Activated T-helper 17 cell treated with anti-CD3 and anti-CD28 coated beads, Interleukin-2, amount 50 U/mL, for 72 hours (primary cell): ENCODE measurements at regions not wholly inside any gene's neighbourhood (a gene's known extent, or its start where the extent isn't known, plus 50 kb on each side); places are given as distances from the start of the nearest gene placed in this dataset.

Experiments
- ATAC-seq: fragments of 150-1000 bp; cut with Tn5 transposase; replicated peaks from 2 replicates; pipeline ENCODE4 v1.10.0; 2021; ENCODE audit warnings: mild to moderate bottlenecking, moderate library complexity
- H3K27ac Mint-ChIP-seq: one replicate; pipeline ENCODE4 v1.8.0; 2022; ENCODE audit warnings: mixed read lengths
- H3K27me3 Mint-ChIP-seq: one replicate; pipeline ENCODE4 v1.8.0; 2022; ENCODE audit warnings: mixed read lengths
- H3K36me3 Mint-ChIP-seq: one replicate; pipeline ENCODE4 v1.8.0; 2022; ENCODE audit warnings: low read depth, mild to moderate bottlenecking, mixed read lengths
- H3K4me1 Mint-ChIP-seq: one replicate; pipeline ENCODE4 v1.8.0; 2022; ENCODE audit warnings: mixed read lengths
- H3K4me3 Mint-ChIP-seq: one replicate; pipeline ENCODE4 v1.8.0; 2022; ENCODE audit warnings: mild to moderate bottlenecking, mixed read lengths
- H3K9me3 Mint-ChIP-seq: one replicate; pipeline ENCODE4 v1.8.0; 2022; ENCODE audit warnings: mixed read lengths

DNA sequence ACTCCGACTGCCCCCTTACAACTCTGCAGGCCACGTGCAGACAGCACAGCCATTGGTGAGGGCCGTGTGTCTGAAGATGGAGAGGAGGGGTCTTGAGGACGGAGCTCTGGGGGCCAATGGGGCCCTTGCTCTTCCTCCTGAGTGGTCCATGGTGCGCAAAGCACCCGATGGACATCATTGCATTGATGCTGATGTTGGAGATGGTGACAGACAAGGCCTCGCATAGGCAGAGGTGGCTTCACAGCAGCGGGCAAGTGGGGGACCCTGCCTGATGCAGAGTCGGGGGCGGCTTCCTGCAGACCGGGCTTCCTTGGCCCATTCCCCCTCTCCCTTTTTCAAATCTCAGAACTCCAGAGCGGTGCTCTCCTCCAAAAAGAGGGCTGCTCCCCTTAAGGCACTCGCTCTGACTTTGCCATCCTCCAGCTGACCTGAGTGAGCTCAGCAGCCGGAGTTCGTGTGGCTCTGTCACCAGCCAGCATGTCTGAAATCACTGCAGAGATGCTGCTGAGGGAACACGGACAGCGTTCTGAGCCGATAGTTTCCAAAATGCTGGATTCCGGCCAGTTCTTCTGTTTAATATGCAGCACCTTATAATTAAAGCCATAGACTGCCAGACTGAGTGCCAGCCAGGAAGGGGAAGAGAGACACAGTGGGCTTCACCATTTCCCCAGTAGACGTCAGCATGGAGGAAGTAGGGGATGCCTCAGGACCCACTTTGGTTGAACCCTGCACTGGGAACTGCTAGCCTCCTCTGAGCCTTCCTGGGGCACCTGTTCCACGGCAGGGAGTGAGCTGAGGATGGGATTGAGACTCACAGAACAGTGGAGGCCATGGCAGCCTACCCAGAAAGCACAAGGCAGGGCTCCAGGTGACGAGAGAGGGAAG is 278.2 kb downstream of the BRD1 start:
- Mint-ChIP-seq H3K27me3 (no peaks in the 10 kb centered on the region), H3K4me1 (no peaks in the 10 kb centered on the region), H3K9me3 (no peaks in the 10 kb centered on the region), H3K27ac (no peak overlapping the region), H3K36me3 (no peaks in the 10 kb centered on the region), H3K4me3 (no peak overlapping the region)
- ATAC-seq = no peak

DNA sequence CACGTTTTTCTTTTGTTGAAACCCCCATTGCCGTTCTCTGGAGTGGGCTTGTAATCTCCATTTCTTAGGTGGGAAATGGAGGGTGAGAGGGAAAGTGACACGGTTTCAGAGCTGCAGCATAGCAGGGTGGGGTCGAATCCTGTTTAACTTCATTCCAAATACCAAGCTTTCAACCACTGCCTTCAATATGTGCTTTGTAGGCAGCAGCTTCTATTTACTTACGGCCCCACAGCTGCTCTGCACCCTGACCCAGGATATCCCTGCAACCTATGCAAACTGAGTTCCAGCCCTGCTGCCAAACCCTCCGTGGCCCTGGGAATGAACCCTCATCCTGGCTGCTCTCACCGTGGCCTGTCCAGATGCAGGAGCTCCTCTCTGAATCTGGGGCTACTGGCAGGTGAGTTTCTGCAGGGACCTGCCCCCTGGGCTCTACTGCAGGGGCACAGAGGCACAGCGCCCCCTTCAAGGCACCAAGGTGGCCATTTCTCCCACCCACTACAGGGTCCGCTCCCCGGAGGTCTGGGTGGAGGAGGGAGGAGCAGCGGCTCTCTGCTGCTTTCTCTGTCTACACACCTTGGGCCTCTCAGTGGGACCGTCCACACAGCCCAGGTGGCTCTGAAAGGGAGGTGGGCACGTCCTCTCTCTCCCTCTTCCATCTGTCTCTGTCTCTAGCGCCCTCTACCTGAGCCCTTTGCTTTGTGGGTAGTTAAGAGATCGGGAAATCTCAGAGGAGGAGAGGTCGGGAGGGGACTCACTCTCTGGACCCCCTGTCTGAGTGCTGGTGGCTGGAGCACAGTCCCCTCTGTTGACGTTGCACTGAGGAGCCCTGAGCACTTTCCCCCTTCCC is 279.1 kb downstream of the BRD1 start:
- ATAC-seq = no peak
- Mint-ChIP-seq H3K4me1 (no peaks in the 10 kb centered on the region), H3K9me3 (no peaks in the 10 kb centered on the region), H3K4me3 (no peak overlapping the region), H3K27ac (no peak overlapping the region), H3K36me3 (no peaks in the 10 kb centered on the region), H3K27me3 (no peaks in the 10 kb centered on the region)

DNA sequence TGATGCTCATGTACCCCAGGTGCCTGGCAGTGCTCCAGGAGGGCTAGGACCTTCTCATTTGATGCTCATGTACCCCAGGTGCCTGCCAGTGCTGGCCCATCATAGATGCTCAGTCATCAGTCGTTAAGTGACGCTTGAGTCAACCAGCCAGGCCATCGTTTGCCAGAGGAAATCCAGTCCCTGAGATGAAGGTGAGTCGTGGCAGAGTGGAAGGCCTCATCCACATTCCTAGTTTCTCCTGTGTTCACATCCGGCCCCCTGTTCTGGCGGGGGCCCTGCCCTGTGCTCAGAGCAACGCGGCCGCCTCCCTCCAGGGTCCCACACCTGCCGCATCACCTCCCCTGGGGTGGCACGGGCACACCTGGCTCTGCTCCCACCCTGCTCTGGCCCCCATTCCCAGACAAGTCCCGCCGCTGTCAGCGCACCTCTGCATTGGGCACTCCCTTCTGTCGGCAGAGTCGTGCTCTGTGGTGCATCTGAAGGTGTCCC is 279.9 kb downstream of the BRD1 start:
- no peak for ATAC-seq
- no peaks in the 10 kb centered on the region for H3K4me1 Mint-ChIP-seq
- no peaks in the 10 kb centered on the region for H3K9me3 Mint-ChIP-seq

DNA sequence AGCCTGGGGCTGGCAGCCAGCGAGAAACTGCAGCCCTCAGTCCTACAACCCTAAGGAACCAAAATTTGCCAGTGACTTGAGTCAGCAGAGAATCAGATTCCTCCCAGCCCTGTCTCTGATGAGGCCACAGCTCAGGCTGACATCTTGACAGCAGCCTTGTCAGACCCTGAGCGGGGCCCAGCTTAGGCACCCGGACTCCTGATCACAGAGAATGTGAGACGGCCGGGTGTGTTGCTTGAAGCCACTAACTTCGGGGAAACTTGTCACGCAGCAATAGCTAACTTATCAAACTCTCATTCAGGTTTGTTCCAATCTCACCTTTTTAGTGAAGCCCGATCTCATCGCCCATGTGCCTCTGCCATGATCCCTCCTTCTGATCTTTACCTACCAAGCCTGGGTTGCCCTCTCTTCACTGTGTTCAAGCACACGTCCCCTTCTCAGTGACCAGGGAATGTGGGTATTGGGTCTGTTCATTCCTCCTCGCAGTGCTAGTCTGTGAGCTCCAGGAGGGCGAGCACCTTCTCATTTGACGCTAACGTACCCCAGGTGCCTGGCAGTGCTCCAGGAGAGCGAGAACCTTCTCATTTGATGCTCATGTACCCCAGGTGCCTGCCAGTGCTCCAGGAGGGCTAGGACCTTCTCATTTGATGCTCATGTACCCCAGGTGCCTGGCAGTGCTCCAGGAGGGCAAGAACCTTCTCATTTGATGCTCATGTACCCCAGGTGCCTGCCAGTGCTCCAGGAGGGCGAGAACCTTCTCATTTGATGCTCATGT is 280.7 kb downstream of the BRD1 start:
- ATAC-seq = no peak
- Mint-ChIP-seq H3K27ac (no peak overlapping the region), H3K36me3 (no peaks in the 10 kb centered on the region), H3K27me3 (no peaks in the 10 kb centered on the region), H3K9me3 (no peaks in the 10 kb centered on the region), H3K4me3 (no peak overlapping the region), H3K4me1 (no peaks in the 10 kb centered on the region)

More for the DNA sequence above, 279.9 kb downstream of the BRD1 start:
- no peaks in the 10 kb centered on the region for H3K27me3 Mint-ChIP-seq
- no peak overlapping the region for H3K4me3 Mint-ChIP-seq
- H3K27ac Mint-ChIP-seq = no peak overlapping the region
- H3K36me3 Mint-ChIP-seq = no peaks in the 10 kb centered on the region

DNA sequence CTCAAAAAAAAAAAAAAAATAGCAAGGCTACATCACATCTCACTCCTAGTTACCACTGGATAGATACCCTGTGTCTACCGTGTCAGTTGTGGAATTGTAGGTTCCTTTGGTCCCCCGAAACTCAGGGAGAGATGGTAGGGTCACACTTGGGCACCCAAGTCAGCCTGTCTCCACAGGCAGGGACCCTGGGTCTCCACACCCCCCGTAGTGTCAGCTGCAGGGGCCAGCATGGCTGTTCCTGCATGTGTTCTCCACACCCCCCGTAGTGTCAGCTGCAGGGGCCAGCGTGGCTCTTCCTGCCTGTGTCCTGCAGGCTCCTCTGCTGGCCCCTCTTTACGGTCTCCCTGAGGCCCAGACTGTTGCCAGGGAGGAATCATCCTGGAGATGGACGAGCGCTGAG is 282.1 kb downstream of the BRD1 start:
- Mint-ChIP-seq H3K9me3 (no peaks in the 10 kb centered on the region), H3K4me1 (no peaks in the 10 kb centered on the region), H3K36me3 (no peaks in the 10 kb centered on the region), H3K27me3 (no peaks in the 10 kb centered on the region), H3K4me3 (no peak overlapping the region), H3K27ac (no peak overlapping the region)
- ATAC-seq = no peak

DNA sequence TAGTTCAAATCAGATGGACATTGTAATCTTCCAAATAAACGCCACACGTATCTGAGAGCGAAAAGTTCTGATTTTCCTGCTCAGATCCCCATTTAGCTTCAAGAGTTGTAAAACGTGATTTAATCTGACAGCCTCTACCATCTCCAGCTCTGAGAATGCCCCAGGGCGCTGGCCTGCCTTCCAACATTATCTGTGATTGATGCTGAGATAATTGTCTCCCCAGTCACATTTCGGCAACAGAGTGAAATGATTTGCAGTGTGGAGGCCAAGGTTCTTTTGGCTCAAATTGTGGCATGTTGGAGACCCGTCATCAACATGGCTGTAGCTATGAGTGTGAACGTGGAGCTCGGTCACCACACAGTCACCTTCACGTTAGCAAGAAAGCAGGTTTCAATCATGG is 283.4 kb downstream of the BRD1 start:
- H3K27ac Mint-ChIP-seq = no peak overlapping the region
- H3K27me3 Mint-ChIP-seq = no peaks in the 10 kb centered on the region
- no peaks in the 10 kb centered on the region for H3K9me3 Mint-ChIP-seq
- H3K4me1 Mint-ChIP-seq = no peaks in the 10 kb centered on the region
- no peak overlapping the region for H3K4me3 Mint-ChIP-seq
- H3K36me3 Mint-ChIP-seq = no peaks in the 10 kb centered on the region
- ATAC-seq = no peak

DNA sequence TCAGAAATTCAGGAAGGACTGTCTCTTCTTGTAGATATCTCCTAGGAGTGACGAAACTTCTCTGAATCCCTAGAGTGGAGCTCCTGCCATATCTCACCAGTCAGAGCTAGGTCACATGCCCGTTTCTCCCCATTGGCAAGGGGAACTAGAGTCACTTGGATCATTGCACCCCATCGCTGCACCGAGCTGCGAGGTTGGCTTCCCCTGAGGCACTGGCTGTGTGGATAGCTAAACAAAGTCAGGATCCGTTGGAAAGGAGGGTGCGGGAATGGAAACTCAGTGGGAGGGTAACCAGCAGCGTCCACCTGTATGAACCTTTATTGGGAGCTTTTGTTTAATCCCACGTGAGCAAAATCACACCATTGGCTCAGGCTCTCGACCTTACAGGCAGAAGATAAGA is 283.8 kb downstream of the BRD1 start:
- H3K27ac Mint-ChIP-seq = no peak overlapping the region

DNA sequence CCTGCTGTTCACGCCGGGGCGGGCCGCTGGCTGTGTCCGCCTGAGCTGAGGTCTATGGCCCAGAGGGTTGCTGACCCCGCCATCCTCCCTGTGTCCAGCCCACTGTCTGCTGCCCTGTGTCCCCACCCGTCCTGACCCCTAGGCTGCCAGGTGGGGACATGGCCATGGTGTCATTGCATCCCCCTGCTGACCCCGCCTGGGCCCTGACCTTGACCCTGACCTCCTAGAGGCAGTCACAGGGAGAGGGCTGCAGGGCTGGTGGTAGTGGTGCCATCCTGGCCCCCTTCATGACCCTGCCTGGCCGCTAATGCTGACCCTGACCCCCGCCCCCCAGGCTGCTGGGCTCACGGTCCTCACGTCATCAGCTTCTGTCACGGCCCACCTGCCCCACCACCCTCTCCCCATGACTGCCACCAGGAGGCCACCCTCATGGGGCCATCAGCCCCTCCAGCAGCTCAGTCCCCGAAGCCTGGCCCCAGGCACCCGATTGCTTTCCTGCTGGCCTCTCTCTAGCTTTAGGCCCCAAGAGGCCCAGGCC is 285.9 kb downstream of the BRD1 start:
- no peaks in the 10 kb centered on the region for H3K4me1 Mint-ChIP-seq
- H3K9me3 Mint-ChIP-seq = no peaks in the 10 kb centered on the region
- no peaks in the 10 kb centered on the region for H3K36me3 Mint-ChIP-seq
- no peak for ATAC-seq
- H3K4me3 Mint-ChIP-seq = no peak overlapping the region
- no peak overlapping the region for H3K27ac Mint-ChIP-seq
- H3K27me3 Mint-ChIP-seq = no peaks in the 10 kb centered on the region

More for the DNA sequence above, 283.8 kb downstream of the BRD1 start:
- no peak overlapping the region for H3K4me3 Mint-ChIP-seq
- H3K36me3 Mint-ChIP-seq = no peaks in the 10 kb centered on the region
- no peaks in the 10 kb centered on the region for H3K27me3 Mint-ChIP-seq
- no peak for ATAC-seq
- no peaks in the 10 kb centered on the region for H3K4me1 Mint-ChIP-seq
- H3K9me3 Mint-ChIP-seq = no peaks in the 10 kb centered on the region

DNA sequence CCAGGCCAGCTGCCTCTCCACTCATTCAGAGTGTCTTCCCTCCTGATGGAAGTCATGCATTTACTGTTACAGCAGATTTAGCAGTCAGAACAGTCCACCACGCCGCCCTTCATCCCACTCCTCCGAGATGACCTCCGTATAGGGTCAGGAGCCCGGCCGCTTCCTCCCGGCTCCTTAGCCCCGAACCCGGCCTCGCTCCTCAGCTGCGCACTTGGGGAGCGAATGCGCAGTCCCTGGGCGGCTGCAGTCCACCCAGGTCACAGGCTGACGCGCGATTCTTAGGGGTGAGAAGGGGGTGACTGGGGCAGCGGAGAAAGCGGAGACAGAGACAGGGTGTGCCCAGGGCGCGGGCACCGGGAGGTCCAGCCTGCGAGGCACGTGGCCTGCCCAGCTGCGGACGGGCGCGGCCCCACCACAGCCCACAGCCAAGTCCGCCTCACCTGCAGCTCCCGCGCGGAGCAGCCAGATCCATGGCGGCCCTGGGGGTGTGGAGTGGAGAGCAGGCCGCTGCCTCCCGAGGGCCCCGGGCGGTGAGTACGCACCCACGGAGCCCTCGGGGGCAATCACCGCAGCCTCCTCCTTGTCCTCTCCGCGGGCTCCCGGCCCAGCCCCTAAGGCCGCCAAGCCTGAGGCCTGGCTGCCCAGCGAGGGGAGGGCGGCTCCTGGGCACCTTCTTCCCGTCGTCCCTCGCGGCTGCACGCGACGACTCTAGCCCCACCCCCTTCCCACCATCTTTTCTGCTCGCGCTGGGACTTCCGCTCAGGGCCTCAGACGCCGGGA is 286.6 kb downstream of the BRD1 start:
- Mint-ChIP-seq H3K27ac (no peak overlapping the region), H3K4me1 (no peaks in the 10 kb centered on the region), H3K9me3 (no peaks in the 10 kb centered on the region), H3K4me3 (no peak overlapping the region), H3K27me3 (no peaks in the 10 kb centered on the region), H3K36me3 (no peaks in the 10 kb centered on the region)
- no peak for ATAC-seq

DNA sequence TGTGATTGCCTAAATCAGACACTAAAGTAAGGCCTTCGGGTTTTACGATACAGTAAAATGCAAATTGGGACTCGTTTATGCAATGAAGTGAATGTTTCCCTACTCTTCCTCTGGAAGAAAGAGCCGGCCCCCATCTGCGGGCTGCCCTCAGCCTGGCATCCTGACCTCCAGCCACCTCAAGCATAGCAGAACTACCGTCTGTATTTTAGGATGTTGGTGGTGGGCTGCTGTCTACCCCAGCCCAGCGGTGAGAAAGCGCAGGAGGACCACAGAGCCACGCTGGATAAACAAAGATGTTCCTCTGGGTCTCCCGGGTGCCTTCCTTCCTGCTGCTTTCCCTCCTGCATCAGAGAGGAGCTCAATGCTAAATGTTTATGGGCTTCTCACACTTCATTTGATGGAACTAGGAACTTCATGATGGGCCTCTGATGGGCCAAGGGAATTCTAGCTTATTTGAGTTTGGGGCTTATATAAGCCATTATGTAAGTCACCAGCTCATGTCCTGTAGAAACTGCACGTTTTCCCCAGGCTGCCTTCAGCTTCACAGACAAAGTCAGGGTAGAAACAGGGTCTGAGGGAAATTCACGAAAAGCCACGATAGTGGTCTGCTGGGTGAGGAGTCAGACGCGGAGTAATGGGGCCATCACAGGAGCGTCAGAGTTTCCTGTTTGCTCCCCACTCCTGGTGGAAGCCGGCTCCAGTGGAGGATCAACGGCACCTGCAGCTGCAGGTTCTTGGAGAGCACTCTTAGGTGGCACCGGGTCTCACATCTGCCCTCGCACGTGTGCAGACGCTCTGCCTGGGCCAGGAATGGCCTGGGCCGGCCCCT is 287.4 kb downstream of the BRD1 start:
- Mint-ChIP-seq H3K36me3 (no peaks in the 10 kb centered on the region), H3K9me3 (no peaks in the 10 kb centered on the region), H3K27ac (no peak overlapping the region), H3K27me3 (no peaks in the 10 kb centered on the region), H3K4me1 (no peaks in the 10 kb centered on the region), H3K4me3 (no peak overlapping the region)
- ATAC-seq = no peak

DNA sequence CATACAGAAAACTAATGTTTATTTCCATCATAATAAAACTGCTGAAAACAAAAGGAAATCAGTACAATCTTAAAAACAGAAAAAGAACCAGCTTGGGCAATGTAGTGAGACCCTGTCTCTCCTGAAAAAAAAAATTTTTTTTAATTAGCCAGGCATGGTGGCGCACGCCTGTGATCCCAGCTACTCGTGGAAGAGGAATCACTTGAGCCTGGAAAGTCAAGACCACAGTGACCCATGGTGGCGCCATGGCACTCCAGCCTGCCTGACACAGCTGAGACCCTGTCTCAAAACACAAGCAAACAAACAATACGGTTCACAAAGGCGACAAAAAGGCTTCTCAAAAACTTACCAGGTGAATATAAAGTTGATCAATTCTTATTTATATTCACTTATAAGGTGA is 289.7 kb downstream of the BRD1 start:
- no peaks in the 10 kb centered on the region for H3K36me3 Mint-ChIP-seq
- H3K27ac Mint-ChIP-seq = no peak overlapping the region
- no peak overlapping the region for H3K4me3 Mint-ChIP-seq
- ATAC-seq = no peak
- H3K27me3 Mint-ChIP-seq = no peaks in the 10 kb centered on the region
- H3K9me3 Mint-ChIP-seq = no peaks in the 10 kb centered on the region
- no peaks in the 10 kb centered on the region for H3K4me1 Mint-ChIP-seq

DNA sequence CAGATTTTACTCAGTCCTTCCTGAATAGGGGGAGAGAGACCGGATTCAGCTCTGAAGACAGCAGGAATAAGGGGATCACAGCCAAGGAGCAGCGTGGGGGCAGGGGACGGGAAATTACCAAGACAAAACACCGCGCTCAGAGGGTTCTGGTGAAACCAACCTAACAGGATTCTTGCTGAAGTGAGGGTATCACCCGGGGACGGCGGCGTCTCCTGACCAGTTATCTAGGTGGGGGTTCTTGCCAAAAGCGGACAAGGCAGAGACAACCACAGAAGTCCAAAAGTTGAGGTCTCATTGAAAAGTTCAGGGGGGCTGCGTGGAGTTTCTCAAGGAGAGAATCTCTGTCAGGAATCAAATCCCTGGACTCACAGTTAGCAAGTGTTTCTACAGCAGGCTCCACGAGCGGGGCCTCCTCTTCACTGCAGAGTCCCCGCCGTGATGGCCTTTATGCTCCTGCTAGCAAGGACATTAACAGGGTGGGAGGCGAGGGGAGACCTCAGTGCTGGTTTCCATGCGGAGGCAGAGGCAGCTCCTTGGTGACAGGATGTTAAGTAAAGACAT is 291.0 kb downstream of the BRD1 start:
- no peak overlapping the region for H3K27ac Mint-ChIP-seq
- no peaks in the 10 kb centered on the region for H3K9me3 Mint-ChIP-seq
- H3K4me1 Mint-ChIP-seq = no peaks in the 10 kb centered on the region
- H3K36me3 Mint-ChIP-seq = no peaks in the 10 kb centered on the region
- no peak for ATAC-seq
- no peak overlapping the region for H3K4me3 Mint-ChIP-seq
- no peaks in the 10 kb centered on the region for H3K27me3 Mint-ChIP-seq
